ENCODE measurements at regions not wholly inside any gene's neighbourhood (a gene's known extent, or its start where the extent isn't known, plus 50 kb on each side); places are given as distances from the start of the nearest gene placed in this dataset.

DNA sequence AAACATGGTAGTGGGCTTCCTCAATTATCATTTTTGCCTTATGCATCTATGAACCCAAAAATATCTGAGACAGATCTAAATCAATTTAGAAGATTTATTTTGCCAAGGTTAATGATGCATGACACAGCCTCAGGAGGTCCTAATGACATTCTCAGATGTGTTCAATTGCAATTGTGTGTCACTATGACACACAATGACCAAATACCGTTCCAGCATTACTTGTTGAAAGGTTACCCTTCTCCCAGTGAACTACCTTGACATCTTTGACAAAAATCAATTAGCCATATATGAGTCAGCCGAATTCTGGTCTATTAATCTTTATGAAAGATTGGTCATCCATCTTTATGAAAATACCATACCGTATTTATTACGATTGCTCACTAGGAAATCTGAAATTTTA is 592.5 kb upstream of the GJE1 start:
- no peak for TF ChIP-seq CTCF (conservative IDR thresholded peaks at IDR 0.05 in 1 of 2, IDR thresholded peaks at IDR 0.05 in 1 of 2; ENCODE audit: extremely low read depth in 1 of 2, insufficient read depth in 1 of 2, low read depth in 1 of 2, low read length in 2 of 2)
- TF ChIP-seq EZH2 (IDR thresholded peaks at IDR 0.05; ENCODE audit: borderline replicate concordance, low read length), result no peak

Data from mammary epithelial cell (primary cell).